GM10248 (cell line): ENCODE measurements at regions not wholly inside any gene's neighbourhood (a gene's known extent, or its start where the extent isn't known, plus 50 kb on each side); places are given as distances from the start of the nearest gene placed in this dataset.

Experiments
- CTCF ChIA-PET: fragments of 300-600 bp; sonication (Branson Sonifier 250); formaldehyde crosslinking; extraction: SDS; loops from one replicate; lab custom pipeline; 2021; ENCODE audit warnings: antibody characterized with exemption; lab: Yijun Ruan, JAX
- POLR2A ChIA-PET: fragments of 350-650 bp; sonication (Branson Sonifier 250); formaldehyde crosslinking; extraction: SDS; loops from one replicate; lab custom pipeline; 2020; ENCODE audit warnings: antibody characterized with exemption; lab: Yijun Ruan, JAX
- DNase-seq: peaks from one replicate; pipeline ENCODE4 v3.0.0; 2012; ENCODE audit errors: extremely low spot score
- CTCF ChIP-seq: IDR thresholded peaks from 2 replicates; pipeline ENCODE4 v1.5.1; 2012; ENCODE audit warnings: mild to moderate bottlenecking, low read depth; ENCODE audit errors: extremely low read depth, missing control alignments, control extremely low read depth

- POLR2A ChIA-PET = no interaction called here
- no peak for TF ChIP-seq CTCF
- DNase-seq = no peak
- CTCF ChIA-PET = interaction anchor here (1.0 kb wide), 1 partner anchor 110 kb away, joined by 3 read pairs; no protein-coding TSS in a partner anchor
Observed at GRCh38 chr5:119991625-119992024, 362.3 kb downstream of the FAM170A start.

GRCh38 chr5:119996128-119996527 lies 366.8 kb downstream of the FAM170A start:
- TF ChIP-seq CTCF = no peak
- ChIA-PET POLR2A (no interaction called here), CTCF (no interaction called here)
- DNase-seq = no peak

GRCh38 chr5:120007598-120007997 lies 378.2 kb downstream of the FAM170A start:
- POLR2A ChIA-PET = no interaction called here
- CTCF ChIA-PET = interaction anchor here (1.1 kb wide), 1 partner anchor 10 kb away, joined by 3 read pairs; no protein-coding TSS in a partner anchor
- DNase-seq = no peak
- no peak for TF ChIP-seq CTCF

GRCh38 chr5:120012431-120012830 lies 383.1 kb downstream of the FAM170A start:
- DNase-seq = no peak
- POLR2A ChIA-PET = no interaction called here
- CTCF ChIA-PET = no interaction called here
- TF ChIP-seq CTCF = no peak

GRCh38 chr5:120014535-120014934 lies 385.2 kb downstream of the FAM170A start:
- no peak for DNase-seq
- TF ChIP-seq CTCF = no peak
- POLR2A ChIA-PET = no interaction called here
- CTCF ChIA-PET = interaction anchor here (1.4 kb wide), 1 partner anchor 9 kb away, joined by 4 read pairs; no protein-coding TSS in a partner anchor

GRCh38 chr5:120016717-120017382 lies 387.5 kb downstream of the FAM170A start:
- no peak for TF ChIP-seq CTCF
- no peak for DNase-seq
- ChIA-PET CTCF (interaction anchor here (0.9 to 1.7 kb wide), 3 partner anchors 9 to 15 kb away, joined by 3 to 4 read pairs (median 3); no protein-coding TSS in a partner anchor), POLR2A (no interaction called here)

- TF ChIP-seq CTCF = no peak
- DNase-seq = no peak
- ChIA-PET POLR2A (no interaction called here), CTCF (interaction anchor here (0.8 to 1.7 kb wide), 3 partner anchors 9 to 29 kb away, joined by 3 to 4 read pairs (median 3); no protein-coding TSS in a partner anchor)
Observed at GRCh38 chr5:120017513-120017912, 388.2 kb downstream of the FAM170A start.
